Activated CD4-positive, CD25-positive, alpha-beta regulatory T cell (primary cell): ENCODE measurements at regions not wholly inside any gene's neighbourhood (a gene's known extent, or its start where the extent isn't known, plus 50 kb on each side); places are given as distances from the start of the nearest gene placed in this dataset.

Source experiments
- DNase-seq, 4 experiments: peaks; one replicate each; lab custom pipeline; 2025; lab: John Stamatoyannopoulos, UW

DNA sequence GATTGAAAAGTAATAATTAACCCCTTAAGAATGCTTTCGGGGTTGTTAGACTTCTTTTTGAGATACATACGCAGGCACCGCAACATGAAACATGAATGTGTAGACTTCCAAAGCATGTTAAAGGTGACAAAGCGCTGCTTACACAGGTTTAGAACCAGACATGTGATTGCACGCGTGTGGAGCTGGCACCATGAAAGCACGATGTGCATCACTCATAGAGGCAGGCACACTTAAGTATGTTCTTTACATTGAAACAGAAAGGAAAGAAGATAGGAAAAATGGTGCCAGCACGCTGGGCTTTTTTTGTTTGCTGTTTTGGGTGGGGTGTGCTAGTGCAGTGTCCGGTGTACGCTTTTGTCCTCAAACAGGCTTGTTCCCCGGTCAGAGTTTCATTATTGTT is 83.6 kb upstream of the PPARA start:
- DNase-seq: no peak

DNA sequence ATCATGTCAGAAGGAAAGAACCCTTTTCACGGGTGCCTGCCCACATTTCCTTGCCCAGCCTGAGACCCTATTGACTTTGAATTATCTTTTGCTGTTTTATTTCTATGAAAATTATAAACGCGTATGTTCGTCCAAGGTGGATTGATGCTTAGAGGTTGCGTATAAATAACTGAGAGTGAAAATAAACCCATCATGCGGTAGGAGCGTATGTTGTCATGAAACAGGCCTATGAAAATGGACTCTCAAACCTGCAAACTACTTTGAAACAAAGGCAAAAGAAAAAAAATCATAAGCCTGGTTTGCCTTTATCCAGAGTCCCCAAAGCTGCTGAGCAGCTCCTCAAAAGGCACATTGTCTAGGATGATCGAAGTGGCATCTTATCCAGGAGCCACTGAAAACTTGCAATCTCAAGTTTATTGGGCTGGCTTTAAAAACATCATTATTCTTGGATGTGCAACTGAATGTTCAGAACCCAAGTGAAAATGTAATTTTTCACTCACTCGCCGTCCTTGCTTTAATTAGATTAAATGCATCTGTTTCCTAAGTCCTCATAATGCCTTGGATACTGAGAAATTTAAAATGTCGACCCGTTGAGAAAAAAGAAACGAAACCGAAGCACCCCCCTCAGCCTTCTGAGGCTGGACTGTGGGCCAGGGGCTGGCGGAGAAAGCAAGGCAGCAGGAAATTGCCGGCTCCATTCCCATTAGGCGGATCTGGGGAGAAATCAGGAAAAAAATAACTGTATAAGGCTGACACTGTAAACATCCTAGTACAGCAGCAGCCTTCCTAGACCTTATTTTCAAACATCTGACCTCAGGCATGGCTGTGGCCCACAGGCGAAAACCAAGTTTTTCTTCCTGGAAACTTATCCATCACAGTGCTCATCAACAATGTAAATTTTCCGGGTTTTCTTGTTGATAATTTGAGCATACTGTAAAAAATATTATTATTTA is 82.9 kb upstream of the PPARA start:
- no peak for DNase-seq

DNA sequence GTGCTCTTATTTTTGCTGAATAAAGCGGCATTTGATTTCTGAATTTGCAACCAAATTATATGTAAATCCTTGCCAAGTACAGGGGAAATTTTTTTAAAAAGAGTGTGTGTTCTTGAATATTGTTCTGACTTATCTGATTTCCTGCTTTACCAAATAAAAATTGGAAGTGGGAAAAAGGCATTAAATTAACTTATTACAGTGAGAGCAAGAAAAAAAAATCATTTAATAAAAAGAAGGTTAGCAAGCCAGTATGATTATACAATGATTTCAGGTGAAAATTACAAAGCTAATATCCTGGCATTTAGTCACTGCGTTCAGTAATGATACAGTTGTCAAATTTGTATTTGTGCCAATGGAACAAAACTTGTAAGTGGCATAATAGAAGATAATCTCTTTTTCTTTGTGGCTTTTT is 82.1 kb upstream of the PPARA start:
- no peak for DNase-seq

DNA sequence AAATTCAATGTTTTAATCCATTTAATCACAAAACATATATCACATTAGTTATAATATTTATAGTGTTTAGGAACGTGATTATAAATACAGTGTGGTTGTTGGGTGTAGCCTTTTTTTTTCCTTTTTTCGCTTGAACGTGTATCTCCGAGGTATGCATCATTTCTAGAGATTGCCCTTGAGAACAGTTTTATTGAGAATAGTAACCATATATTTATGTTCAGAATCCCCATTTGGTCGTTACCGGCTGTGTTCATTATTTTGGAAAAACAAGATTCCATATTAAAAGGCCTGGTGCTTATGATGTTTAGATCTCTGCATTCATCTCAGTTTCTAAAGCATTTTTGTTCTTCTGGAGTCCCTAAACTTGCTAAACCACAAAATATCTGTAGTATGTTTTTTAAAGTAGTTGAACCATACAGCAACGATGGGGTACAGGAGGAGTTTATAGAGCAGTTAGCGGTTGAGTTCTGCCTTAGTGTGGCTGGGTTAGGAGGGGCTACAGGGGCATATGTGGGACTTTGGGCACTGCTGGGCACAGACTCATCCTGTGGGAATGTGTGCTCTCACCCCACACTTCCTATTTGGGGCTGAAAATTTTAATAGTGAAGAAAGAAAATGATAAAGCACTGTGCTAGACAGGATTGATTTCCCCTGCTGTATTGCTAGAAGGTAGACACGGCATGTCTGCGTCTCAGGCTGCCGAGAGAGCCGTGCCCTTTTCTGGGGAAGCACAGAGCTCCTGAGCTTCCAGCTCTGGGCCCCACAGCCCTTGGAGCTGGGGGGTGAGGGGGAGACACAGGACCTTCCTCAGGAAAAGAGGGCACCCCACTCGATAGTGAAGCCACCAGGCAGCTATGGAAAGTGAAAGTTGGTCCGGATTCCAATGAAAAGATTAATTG is 81.5 kb upstream of the PPARA start:
- DNase-seq: no peak

DNA sequence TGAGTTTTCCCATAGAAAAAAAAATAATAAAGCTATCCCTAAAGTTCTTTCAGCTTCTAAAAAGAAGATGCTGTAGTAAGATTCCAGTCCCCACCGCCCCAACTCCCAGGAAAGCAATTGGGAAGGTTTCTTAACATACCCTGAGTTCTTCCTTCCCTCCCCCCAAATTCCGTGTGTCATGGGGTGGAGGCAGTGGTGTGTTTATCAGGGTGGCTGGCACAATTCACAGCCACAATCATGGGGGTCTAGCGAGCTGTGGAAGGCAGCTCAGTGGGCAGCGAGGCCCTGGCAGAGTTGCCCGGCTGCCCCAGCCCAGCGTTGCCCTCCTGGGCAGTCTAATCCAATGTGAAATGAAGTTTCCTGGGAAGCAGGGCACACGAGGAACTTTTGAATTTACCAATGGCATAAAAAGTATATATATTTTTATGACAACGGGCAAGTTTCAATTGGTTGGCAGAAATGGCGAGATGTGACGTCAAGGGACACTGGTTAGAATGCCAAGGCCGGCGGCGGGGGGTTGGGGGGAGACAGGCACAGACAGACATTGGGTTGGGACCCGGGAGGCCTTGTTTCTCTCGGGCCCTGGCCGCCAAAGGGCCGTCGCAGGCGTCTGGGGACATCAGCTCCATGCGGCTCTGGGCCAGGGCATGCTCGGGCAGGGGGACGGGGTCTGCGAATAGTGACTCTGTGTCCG is 80.7 kb upstream of the PPARA start:
- no peak for DNase-seq

DNA sequence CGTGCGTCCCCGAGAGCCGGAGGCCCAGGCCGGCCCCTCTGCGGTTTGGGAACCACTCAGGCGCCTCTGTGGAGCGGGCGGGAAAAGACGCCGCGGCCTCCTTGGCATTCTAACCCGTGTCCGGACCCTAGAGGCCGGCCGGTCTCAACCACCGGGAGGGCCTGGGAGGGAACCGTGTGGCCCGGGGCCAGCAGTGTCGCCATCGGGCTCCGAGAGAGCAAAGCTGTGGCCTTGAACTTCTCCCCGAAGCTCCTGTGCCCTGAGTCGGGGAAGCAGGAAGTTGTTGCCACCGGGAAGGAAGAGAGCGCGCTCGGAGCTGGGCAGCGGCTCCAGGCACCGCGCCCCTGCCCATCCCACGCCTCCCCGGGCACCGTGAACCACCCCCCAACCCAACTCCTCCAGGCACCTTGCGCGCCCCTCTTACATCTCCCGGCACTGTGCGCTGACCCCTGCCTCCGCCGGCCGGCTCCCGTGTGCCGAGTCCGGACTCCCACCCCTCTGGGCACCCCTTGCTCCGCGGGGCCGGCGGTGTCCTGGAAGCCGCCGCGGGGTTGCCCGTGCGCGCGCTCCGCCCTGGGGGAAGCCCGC is 80.0 kb upstream of the PPARA start:
- DNase-seq: no peak

DNA sequence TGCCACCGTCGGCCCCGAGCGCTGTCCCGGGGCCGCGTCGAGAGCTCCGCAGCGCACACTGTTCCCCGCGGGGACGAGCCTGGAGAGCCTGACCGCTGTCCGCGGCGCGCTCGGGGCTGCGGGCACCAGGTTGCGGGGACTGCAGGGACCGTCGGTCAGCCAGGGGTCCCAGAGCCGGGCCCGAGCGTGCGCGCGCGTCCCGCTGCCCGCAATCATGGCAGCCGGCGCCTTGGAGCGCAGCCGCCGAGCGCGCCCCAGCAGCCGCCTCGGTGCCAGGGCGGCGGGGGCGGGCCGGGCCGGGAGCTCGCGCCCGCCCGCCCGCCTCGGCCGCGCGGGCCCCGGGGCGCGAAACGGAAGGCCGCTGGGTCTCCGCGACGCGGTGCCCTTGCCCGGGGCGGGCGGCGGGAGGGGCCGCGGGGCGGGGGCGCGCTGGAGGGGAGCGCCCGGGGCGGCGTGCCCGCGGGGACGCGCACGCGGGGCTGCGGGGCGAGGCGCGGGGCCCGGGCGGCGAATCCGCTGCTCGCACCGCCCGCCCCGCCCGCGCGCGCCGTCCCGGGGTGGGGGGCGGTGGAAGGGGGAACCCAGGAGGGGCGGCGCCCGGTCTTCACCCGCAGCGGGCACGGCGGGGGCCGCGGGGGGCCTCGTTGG is 79.4 kb upstream of the PPARA start:
- DNase-seq: no peak

DNA sequence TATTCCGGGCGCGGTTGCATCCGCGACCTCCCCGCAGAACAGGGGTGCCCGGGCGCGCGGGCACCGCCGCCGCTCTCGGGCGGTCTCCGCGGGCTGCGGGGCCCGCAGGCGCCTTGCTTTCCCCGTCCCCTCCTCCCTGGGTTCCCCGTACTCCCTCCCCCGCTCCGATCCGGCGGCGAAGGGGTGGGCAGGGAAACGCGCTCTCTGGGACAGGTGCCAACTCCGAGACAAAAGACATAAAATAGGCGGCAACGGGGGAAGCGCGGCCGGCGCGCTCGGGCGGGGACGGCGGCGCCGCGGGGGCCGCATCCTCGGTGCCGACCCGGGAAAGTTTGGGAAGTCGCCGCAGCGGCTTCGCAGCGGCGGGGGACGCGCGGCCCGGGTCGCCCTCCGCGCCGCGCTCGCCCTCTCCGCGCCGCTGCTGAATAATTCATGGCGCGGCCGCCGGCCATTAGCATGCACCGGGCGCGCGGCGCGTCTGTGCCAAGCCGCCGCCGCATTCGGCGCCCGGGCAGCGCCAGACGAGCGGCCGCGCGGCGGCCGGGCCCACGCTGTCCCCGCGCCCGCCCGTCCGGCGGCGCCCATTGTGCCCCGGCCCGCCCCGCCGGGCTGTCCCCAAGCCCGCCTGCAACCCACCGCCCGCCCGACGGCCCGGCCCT is 78.7 kb upstream of the PPARA start:
- DNase-seq: no peak

DNA sequence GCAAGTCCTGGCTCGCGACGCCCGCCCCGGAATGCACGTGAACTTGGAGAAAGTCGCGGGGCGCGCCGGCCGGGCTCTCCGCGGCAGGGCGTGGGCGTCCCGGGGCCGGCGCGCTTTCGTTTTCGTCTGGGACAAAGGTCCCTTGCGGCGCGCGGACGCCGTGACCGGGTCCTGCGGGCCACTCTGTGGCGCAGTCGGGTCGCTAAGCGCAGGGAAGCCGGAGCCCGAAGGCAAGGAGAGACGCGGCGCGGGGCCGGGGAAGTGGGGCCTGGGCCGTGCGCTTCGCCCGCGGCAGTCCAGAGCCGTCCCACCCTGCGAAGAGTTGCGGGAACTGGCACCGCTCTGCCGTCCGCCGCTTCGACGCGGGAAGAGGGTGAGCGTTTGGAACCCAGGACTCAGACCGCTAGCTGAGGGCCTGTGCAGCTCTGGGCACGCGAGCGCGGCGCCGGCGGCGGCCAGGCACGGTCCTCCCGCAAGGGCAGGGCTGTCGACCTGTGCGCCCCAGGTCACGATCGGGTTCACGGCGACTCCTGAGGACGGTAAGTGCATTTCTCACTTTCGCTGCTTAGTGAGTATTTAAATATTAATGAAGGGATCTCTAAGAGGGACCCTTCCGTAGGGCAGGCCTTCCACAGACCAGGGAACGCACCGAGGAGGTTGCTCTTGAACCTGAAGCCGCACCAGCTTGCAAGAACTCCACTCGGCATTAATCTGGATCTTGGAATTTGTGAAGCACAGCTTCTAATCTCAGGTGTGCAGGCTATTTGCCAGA is 78.0 kb upstream of the PPARA start:
- no peak for DNase-seq

DNA sequence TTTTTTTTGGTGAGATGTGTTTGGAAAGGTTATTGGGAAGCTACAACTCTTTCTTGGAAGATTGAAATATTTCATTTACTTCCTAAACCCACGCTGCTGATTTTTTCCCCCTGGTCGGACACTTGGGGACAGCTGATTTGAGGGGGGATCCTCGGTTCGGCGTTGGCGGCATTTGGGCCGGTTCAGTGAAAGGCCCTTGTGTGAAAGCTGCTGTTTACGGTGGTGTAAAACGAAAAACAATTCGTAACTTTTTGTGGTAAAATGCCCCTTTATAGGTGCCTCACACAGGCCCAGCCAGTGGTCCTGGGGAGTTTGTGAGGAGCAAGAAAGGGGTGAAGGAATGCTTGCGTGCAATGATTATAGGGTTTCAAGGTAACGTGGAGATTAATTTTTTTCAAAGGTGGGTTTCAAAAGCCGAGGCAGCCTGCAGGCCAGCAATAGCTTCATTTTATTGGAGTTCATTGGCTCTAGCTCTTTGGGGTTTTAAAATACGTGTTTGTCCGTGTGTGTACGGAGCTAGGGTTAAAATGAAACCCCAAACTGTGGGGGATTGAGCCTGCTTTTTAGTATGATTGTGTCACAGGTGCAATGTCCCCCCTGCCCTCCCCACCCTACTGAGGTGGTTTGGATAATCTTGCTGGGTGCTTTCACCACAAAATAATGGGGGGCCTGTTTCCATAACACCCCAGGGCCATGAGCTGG is 77.2 kb upstream of the PPARA start:
- no peak for DNase-seq

DNA sequence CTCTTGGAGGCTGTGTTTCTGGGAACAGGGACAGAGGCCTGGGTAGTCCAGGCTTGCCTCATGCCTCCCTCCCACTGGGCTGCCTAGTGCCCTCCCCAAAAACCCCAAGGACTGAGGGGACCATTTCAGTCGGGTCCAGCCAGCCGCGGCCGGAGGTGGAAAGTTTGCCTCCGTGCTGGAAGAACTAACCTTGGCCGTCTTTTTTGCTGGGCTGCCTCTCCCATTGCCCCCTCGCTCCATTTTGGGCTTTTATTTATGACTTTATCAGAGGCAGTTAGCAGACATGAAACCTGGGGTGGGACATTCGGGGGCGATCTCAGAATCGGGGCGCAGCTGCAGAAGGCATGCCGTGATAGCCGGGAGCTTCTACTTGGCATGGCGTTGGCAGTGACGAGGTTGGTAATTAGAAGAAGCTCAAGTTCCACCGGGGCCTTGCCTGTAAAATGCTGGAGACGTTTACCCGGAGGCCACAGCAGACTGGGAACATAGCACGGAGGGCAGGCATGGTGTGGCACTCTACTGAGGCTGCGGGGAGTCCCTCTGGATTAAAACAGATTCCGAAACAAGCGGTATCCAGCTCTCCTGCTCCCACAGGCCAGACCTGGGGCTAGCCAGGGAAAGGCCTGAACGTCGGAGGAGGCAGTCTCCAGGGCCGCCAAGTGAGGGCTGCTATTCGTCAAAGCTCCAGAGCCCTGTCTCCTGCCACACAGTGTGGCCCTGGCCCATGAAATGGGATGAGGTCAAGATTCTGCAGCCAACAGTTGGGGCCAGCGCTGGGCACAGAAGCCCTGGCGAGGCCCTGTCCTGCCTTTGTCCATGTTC is 76.4 kb upstream of the PPARA start:
- DNase-seq: no peak

DNA sequence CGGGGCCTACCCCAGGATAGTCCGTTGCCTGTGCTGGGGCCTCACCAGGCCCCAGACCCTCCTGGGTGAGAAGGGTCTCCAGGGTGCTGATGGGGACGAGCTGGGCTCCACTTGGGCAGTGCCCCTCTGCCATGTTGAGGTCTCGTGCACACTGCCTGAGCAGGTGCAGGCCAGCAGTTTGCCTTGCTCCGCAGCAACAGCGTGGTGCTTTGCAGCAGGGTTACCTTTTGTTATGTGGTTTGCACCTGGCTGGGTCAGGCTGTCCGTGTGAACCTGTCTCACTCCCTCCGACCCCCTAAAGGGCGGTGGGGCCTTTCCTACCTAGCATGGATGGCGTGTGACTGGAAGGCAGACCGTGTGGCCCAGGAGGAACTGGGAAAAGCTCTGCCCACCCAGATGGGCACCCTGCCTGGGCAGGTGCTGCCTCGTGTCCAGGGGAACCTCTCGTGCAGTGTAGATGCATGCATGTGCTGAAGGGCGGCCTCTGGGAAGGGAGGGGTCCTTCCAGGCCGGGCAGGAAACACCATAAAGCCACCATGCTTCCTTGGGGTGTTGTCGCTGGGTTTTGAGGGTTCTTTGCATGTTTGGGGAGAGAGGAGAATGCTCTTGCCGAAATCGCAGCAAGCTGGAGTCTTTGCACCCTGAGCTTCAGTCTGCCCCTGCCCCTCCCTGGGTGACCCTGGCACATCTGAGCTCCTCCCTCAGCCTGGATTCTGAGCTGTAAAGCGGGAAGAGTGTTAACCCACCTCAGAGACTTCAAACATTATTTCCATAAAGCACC is 75.4 kb upstream of the PPARA start:
- no peak for DNase-seq

DNA sequence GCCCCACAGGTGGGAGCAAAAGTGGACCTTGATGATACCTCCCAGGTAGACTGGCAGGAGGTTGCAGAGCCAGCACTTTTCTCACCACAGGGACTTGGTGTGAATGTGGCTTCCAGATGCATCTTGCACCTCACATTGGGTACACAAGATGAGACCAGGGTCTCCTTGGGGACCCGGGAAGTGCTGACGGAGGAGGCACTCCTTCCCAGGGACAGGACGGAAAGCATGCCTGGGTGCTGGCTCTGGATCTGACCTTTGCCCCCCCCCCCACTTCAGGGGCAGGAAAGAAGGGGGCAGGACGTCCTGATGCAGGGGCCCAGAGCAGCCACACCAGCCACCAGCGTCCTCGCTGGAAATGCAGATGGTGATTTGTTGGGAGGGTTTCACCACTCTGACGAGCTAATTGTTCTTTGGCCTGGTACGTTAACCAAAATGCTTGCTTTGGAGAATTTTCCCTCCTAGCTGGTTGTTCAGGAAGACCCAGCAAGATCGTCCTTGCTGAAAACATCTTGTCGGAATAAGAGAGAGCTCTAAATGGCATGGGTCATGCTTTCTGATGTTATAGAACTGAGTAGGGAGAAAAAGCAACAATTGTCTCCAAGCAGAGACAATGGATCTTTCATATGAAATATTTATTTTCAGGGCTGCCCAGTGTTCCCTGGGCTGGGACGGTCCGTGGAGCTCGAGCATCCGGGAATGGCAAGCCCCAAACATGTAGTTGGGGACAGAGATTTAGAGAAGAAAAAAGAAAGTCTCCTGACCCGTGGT is 74.4 kb upstream of the PPARA start:
- no peak for DNase-seq

DNA sequence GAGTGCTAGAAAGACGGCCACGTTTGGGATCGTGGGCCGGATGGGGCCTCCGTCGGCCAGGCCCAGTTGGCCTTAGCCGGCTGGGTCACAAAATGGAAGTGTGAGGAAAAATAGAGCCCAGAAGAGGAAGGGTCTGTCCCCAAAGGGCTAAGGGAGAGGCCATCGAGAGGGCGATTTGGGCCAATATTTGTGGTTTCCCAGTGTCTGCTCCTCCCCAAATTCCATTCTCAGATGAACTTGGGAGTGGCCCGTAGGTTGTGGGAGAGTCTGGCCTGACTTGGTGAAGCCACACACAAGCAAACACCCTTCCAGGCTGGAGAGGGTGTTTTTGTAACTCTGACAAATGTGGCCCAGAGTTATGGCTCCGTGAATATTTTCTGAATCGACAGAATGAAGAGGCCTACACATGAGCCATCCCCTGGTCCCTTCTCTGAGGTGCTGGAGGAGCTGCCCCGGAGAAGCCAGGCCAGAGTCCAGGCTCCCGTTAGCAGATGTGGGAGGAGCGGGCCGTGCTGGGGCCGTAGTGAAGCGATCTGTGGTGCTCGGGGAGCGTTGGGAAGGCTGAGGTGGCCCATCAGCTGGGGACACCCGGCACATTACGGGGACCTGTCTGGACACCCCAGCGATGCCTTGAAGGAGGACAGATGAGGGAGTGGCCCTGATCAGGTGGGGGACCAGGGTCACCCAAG is 73.5 kb upstream of the PPARA start:
- no peak for DNase-seq

DNA sequence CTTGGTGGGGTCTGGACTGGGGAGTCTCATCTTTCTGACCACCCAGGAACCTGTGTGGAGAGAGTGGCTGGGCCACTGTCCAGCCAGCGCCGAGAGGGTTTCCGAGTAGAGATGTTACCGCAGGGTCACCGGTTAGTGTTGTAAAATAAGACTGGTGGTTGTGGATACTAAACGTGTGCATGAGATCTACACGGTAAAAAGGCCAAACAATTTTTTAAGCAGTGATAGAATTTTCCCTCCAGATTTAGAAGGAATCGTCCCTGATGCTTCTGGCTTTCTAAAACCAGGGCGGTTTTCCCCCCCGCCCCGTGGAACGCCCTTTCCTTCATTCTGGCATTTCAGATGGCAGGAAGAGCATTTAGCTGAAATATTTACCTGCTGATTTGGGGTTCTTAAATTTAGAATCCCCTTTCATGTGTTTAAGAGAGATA is 72.6 kb upstream of the PPARA start:
- no peak for DNase-seq
